Head of caudate nucleus (tissue), 42 donors: ENCODE measurements at regions not wholly inside any gene's neighbourhood (a gene's known extent, or its start where the extent isn't known, plus 50 kb on each side); places are given as distances from the start of the nearest gene placed in this dataset.

Source experiments
- DNase-seq, 42 donors: peaks; one replicate each; pipeline versions ENCODE4 v3.0.0 to v3.0.0-alpha.2; 2020 to 2021; ENCODE audit warnings: mixed read lengths in 7 of 42
- intact Hi-C: fragments of 100-400 bp; cut with DNase I; formaldehyde crosslinking; loops from one replicate; pipeline ENCODE4 v1.15.0; 2022

DNA sequence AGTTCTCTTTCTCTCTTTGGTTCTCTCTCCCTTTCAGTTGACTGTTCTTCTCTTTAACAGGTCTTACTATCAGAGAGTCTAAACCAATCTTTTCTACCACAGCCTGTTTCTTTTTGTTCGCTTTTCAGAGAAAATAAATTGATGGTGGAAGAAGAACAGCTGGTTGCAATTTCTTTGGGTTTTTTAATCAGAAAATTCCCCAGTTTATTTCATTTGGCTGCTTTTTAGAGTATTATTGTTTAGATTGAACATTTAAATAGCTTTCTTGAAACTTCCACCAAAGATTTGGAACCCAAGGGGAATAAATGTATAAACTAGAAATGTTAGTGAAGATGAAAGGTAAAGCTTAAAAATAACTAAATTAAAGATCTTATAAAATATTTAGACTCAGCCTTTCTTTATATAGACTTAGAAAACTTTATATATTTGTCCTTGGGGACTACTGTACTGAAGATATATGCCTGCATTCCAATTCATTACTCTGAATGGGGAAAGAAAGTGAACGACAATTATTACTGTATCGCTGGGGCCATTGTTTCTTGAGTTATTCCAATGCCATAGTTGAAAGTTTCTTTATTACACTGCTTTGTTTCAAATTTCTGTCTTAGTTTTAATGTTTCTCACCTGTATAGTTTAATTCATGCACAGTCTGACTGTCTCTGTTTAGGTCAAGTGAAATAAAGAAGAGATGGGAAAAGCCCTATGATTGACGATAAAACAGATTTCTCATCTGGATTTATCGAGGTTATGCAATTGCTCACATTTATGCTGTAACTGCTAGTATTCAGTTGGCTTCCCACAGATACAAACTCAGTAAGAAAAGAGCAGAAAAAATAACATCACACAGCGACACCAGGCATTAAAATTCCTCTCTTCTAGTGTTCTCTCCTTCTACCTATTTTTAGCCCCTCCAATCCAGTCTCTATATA, 169.4 kb upstream of the CSNK1A1L start:
- DNase-seq = no peak
- intact Hi-C loops = no loop called here

DNA sequence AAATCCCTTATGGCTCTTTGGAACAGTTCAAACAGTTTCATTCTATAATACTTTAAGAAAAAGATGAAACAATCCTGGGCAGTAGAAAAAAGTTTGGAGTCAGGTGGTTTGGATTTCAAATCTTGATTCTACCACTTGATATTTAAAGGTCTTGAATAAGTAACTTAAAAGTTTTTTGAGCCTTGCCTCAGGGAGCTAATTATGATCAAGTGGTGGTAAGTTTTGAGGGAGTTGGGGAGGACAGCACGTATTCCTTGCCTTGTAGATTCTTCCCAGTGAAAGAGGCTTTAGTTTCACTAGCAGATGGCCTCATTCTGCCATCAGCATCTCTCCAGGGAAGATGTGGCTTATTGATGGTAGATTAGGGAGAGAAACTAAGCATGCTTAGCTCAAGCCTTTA, 168.4 kb upstream of the CSNK1A1L start:
- intact Hi-C loops = no loop called here
- no peak for DNase-seq

DNA sequence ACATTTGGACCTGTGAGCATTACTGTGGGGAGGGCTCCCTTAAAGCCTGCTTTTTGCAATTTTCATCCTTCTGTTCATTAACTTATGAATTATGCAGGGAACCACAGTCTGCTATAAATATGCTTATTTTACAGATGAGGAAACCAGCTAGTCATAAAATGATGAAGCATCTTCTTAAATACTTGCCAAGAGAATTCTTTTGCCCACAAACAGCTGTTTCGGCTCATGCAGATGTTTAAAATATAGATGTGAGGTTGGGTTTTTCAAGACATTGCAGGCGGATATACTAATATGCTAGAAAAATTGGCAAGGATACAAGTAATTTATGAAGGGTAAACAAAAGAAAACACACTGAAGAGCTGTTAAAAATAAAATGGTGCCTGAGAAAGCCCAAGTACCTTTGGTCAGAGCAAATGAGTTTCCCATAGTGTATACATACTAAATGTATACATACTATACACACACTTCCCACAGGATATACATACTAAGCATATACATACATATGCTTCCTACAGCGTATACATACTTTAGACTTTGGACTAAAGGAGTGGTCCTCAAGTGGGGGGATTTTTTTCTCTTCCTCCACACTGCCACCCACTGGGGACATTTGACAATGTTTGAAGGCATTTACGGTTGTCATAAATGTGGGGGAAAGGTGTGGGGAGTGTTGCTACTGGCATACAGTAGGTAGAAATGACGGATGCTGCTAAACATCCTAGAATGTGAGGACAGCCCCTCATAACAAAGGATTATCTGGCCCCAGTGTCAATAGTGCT, 164.9 kb upstream of the CSNK1A1L start:
- intact Hi-C loops = no loop called here
- DNase-seq = no peak

DNA sequence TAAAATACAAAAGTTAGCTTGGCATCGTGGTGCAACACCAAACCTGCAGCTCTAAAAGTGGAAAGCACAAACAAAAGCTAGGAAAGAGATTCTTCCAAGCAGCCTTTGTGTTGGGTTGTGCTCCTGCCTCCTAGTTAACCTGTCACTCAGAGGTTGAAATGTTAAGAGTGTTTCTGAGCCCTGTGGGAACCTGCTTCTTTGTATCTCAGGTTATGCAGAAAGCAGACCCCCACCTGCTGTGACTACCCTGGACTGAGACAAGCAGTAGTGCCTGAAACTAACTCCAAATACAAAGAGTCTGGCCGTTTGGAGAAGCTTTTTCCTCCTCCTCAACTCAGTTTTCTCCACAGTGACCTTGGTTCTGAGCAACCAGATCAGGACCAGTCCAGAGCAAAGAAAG, 158.4 kb upstream of the CSNK1A1L start:
- intact Hi-C loops = no loop called here
- DNase-seq = no peak

DNA sequence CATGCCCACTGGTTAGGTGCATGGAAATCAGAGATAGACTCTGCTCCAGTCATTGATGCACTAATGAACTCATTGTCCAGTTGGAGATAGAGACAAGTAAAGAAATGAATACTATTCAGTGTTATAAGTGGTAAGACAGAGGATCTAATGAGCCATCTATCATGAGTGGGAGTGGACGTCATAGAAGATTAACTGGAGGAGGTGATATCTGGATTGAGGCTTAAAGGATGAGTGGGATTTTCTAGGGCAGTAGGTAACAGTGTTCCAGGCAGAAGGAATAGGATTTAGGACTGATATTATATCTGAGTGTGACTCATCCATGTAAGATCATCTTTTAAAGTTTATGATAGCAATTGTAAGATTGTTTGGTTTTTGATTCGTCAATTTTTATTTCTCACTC, 152.2 kb upstream of the CSNK1A1L start:
- intact Hi-C loops = no loop called here
- no peak for DNase-seq

DNA sequence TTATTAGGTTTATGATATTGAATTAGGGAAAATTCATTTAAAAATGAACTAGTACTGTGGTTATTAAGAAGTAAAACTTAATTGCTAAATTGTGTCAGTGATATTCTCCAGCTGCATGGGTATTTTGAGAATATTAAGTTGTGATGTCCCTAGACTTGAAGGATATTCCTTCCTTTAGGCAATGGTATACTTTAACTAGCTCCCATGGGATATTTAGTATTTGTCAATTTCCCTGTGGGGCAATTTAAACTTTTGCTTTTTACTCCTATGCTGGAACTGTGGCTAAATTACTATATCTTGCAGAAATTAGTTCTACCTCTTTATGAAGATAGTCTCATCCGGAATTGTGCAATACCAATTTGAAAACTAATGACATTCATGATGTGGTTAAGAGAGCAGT, 151.6 kb upstream of the CSNK1A1L start:
- DNase-seq = no peak
- intact Hi-C loops = no loop called here

DNA sequence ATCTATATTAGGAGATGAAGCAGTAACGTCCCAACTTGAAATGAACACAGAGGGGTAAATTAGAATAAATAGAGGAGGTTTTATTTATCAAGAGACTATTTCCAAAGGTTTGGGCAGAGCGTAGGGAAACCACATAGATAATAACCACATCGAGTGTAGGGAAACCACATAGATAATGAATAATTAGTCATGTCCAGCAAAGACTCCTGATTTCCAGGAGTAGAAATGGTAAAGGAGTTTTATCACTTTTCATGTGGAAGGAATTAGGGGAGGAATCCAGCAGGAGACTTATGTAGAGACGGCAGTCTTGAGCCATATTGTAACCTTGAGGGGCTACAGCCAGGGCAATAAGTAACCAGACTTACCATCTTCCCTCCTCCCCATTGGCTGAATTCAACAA, 136.3 kb upstream of the CSNK1A1L start:
- DNase-seq = no peak
- intact Hi-C loops = no loop called here

DNA sequence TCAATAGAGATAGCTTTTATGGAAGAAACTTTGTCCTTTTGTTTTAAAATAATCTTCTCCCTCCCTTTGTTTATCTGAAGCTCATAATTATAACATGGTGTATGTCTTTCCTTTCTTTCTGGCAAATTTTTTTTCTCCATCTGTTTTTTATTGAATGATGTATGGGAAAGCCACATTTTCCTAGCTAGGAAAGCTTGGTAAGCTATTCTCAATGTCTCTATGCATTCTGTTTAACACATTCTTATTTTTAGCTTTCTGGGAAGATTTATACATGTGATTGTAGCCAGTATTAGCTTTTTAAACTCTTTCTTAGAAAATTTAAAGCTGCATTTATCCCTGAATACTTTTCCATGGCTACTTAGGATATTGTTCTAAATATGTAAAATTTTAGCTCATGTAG, 124.9 kb upstream of the CSNK1A1L start:
- no peak for DNase-seq
- intact Hi-C loops = no loop called here

DNA sequence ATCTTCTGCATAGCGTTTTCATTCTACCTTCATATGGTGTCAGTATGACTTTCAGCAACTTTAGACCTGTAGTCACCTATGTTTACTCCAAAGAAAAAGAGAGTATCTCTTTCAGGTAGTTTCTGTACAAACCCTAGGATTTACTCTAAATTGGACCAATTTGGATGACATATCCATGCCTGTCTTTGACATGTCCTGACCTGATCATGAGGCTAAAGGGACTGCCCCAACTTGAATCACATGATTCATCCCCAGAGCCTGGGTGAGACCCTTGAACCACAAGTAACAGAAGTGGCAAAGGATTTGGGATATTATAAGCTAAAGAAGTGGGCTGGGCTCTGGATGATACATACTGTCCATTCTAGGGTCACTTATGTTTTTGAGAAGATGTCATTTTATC, 124.5 kb upstream of the CSNK1A1L start:
- intact Hi-C loops = no loop called here
- DNase-seq = no peak

DNA sequence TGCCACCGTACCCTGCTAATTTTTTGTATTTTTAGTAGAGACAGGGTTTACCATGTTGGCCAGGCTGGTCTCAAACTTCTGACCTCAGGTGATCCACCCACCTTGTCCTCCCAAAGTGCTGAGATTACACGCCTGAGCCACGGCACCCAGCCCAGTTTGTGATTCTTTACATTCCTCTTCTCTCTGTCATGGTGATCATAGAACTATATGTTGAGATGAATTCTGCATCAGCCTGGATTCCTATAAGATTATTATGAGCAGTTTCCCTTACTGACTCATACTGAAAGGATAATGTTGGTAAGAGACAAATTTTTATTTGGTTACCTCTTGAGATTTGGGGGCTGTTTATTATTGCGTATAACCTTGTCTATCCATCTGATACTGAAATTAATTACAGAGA, 121.5 kb upstream of the CSNK1A1L start:
- no peak for DNase-seq
- intact Hi-C loops = no loop called here

DNA sequence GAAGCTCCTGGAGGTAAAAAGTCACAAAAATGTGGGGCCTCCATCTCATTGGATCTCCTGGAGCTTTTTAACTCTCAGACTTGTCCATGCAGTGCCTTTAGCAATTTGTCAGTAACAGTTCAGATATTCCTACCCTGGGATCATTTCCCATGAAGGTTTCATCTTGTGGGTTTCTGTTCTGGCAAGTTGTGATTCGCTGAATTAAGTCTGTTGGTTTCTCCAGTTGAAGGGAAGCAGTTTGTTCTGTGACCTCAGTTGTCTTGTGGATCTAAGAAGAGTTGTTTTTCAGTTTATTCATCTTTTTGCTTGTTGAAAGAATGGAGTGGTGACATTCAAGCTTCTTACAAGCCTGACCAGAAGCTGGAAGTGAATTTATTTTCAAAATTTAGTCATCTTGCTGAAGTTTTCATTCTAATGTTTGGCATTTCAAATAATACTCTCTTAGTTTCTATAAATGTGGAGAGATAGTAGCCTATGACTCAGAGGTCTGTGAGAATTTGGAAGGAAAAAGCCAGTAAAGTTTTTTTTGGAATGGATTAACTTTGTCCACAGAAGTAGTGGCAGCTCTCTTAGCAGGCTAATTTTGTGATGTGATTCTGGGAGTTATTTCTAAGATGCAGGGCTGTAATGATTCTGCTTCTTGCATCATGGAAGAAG, 120.1 kb upstream of the CSNK1A1L start:
- intact Hi-C loops = no loop called here
- DNase-seq = no peak

DNA sequence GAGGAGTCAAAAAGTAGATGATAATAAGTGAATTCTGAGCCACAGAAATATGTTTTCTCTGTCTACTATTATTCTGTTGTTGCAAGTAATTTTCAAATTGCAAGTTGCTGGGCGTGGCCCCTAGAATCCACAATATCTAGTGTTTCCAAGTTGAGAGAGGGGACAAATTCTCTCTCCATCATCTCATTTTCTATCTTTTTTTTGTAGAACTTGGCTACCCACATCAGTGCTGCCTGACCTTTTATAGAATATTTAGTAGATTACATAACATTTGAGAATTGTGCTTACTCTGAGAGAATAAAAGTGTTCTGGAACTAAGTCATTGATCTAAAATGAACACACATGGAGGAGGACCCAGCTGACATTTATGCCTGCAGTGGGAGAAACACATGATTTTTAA, 110.9 kb upstream of the CSNK1A1L start:
- DNase-seq = peak in 3 of 42 donors; percentile 6 to 37 (median 6)
- intact Hi-C loops = no loop called here

DNA sequence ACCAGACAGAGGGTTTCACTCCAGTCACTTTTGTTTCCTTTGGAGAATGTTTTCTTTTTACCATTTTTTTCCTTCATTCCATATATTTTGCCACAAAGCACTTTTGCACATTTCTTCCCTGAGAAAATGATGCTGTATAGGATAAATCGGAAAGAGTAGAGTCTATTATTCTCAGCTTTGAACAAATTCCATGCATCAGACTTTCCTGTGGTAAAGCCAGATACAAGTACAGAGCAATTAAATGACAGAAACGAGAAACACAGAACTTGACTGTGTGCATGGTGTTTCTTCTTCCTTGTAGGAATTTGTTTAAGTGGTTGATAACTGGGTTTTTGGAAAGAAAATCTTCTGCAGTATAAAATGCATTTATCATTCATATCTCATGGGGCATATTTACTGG, 107.4 kb upstream of the CSNK1A1L start:
- DNase-seq = no peak
- intact Hi-C loops = no loop called here

DNA sequence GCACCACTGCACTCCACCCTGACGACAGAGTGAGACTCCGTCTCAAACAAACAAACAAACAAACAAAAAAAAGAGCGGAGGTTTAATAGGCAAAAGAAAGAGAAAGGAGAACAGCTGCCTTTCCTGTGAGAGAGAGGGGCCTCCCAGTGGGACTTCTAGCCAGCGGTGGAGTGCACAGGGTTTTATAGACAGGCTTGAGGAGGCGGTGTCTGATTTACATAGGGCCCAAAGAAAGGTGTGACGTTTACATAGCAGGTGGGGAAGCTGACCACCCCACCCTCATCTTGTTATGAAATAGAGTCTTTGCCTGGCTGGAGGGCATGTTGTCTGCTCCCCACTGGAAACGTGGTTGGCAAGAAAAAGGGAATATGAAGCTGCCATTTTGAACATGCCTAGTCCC, 106.0 kb upstream of the CSNK1A1L start:
- DNase-seq = no peak
- intact Hi-C loops = no loop called here

DNA sequence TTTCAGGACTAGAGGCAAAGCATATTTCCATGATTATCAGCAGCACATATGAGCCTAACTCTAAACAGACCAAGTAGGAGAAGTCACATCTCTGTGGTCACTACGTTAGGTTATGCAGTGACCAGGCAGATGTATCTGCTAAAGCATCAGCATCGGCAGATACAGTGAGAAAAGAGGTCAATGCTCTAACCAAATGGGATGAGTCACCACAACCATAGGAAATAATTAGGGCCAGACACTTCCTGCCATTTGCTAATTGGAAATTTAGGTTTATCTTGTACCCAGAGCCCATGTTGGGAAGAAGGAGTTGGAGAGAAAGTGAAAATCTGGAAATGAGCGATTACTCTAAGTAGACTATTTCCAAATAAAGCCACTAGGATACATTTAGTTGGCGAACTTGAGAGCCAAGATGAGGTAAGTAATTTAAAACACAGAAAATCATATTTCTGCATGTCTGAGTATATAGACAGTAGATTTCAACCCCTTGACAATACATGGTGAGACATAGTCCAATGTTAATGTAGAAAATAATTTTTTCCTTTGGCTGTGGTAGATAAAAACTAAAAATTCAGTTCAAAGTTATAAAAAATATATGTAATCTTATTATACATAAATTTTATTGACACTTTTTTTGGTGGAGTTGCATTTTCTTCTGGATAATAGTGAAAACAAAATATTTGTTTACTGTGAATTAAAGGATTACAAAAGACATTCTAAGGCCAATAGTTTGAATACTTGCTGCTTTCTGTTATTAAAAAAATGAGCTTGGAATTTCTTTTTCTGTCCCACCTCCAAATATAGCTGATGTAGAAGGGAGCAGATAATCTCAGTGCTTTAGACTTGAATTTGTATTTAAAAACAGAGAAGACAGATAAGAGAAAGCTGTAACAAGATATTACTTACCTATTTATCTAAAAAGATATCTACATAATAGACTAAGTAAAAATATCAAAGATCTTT, 104.4 kb upstream of the CSNK1A1L start:
- intact Hi-C loops = no loop called here

DNA sequence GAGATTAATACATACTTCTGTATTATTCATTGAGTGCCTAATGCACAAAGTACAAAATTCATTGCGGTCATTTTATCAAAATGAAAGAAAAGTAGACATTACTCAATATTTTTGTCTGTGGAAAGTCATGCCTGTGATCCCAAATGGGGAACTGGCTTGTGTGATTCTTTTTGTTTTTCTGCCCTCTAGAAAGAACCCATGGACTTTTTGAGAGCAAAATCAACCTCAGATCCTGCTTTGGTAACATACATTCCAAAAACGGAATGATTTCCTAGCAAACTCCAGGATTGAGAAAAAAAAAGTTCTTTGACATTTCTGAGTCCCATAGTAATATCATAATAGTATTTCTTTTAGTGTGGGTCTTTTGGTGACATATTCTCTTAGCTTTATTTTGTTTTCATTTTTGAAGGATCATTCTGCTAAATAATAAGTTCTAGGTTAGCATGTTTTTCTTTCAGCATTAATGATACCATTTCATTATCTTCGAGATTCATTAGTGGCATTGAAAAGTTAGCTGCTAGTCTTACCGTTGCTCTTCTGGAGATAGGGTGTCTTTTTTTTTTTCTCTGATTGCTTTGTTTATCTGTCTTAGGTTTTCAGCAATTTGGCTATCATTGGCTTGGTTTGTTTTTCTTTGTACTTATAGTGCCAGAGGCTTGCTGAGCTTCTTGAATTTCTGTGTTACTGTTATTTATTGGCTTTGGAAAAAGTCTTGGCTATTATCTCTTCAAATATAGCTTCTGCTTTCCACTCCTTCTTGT, 102.4 kb upstream of the CSNK1A1L start:
- intact Hi-C loops = no loop called here
- DNase-seq = no peak

More for the DNA sequence above, 104.4 kb upstream of the CSNK1A1L start:
- no peak for DNase-seq

DNA sequence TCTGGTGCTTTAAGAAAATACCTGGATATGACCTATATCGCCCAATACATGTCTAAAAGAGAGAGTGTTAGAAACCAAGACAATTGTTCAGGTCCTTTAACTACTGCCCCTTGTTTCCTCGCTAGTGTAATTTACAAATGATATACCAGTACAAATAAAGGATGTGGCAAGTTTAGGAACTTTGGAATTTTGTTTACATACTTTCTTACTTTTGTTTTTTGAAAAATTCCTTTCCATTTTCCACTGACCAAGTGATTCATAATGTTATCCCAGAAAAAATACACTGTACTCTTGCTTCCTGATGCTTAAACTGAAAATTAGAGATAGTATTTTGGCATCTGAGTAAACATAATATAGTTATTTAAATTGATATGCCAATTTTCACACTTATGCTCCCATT, 96.8 kb upstream of the CSNK1A1L start:
- DNase-seq = no peak
- intact Hi-C loops = no loop called here

DNA sequence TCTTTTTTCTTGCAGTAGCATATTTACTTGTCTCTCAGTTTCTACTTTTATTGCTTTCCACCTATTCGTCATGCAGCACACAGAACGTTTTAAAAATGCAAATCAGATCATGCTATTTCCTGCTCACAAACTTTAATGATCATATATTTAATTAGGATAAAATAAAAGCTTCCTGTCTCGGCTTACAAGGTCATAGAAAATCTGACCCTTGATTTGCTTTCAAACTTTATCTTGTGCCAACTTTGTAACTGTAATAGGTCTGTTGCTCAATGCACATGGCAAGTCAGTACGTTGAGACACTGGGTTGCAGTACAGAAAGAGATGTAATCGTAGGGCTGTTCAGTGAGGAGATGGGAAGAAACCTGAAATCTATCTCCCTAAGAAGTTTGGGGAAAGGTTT, 95.6 kb upstream of the CSNK1A1L start:
- DNase-seq = no peak
- intact Hi-C loops = no loop called here
